HG03135 (cell line): ENCODE measurements at regions not wholly inside any gene's neighbourhood (a gene's known extent, or its start where the extent isn't known, plus 50 kb on each side); places are given as distances from the start of the nearest gene placed in this dataset.
"Not testable (repeated sequence)": the region's sequence is repeated elsewhere in the genome, so short reads cannot be mapped to it uniquely, and the experiment has no call there.

Experiments used
- ATAC-seq: cut with Tn5 transposase; IDR thresholded peaks from one replicate; pipeline ENCODE4 v1.9.1; 2021; ENCODE audit warnings: mild to moderate bottlenecking, moderate library complexity; ENCODE audit not compliant: unreplicated experiment

GRCh38 chr4:124025000-124025399 lies 628.4 kb downstream of the SPRY1 start:
- ATAC-seq, result no peak

- ATAC-seq, result no peak
These were observed 628.8 kb downstream of the SPRY1 start for GRCh38 chr4:124025428-124025827.

- no peak for ATAC-seq
These were observed 631.6 kb downstream of the SPRY1 start for GRCh38 chr4:124028182-124028581.

GRCh38 chr4:124030147-124030546 lies 633.6 kb downstream of the SPRY1 start:
- ATAC-seq, result no peak

GRCh38 chr4:124032035-124032434 lies 635.4 kb downstream of the SPRY1 start:
- ATAC-seq, result no peak

- no peak for ATAC-seq
These were observed 638.9 kb downstream of the SPRY1 start for GRCh38 chr4:124035364-124036041.

- ATAC-seq, result no peak
These were observed 640.6 kb downstream of the SPRY1 start for GRCh38 chr4:124037236-124037635.

GRCh38 chr4:124044330-124044729 lies 647.7 kb downstream of the SPRY1 start:
- ATAC-seq, result no peak

GRCh38 chr4:124044867-124045266 lies 648.3 kb downstream of the SPRY1 start:
- ATAC-seq, result no peak

- no peak for ATAC-seq
These were observed 649.6 kb downstream of the SPRY1 start for GRCh38 chr4:124046190-124046589.

GRCh38 chr4:124053872-124054538 lies 657.4 kb downstream of the SPRY1 start:
- ATAC-seq, result no peak

GRCh38 chr4:124055336-124055735 lies 657.2 kb downstream of the ANKRD50 start:
- ATAC-seq, result no peak

GRCh38 chr4:124055896-124056295 lies 656.6 kb downstream of the ANKRD50 start:
- no peak for ATAC-seq

GRCh38 chr4:124060261-124060918 lies 652.1 kb downstream of the ANKRD50 start:
- peak; percentile 64 for ATAC-seq

- no peak for ATAC-seq
These were observed 651.1 kb downstream of the ANKRD50 start for GRCh38 chr4:124061413-124061812.

- ATAC-seq, result no peak
These were observed 647.1 kb downstream of the ANKRD50 start for GRCh38 chr4:124065422-124065821.

- ATAC-seq, result no peak
These were observed 646.6 kb downstream of the ANKRD50 start for GRCh38 chr4:124065936-124066335.

GRCh38 chr4:124066595-124066994 lies 645.9 kb downstream of the ANKRD50 start:
- no peak for ATAC-seq

GRCh38 chr4:124067046-124067445 lies 645.5 kb downstream of the ANKRD50 start:
- no peak for ATAC-seq

- no peak for ATAC-seq
These were observed 641.6 kb downstream of the ANKRD50 start for GRCh38 chr4:124070688-124071484.

- ATAC-seq, result not testable (repeated sequence)
These were observed 637.3 kb downstream of the ANKRD50 start for GRCh38 chr4:124075276-124075675.
